CD1c-positive myeloid dendritic cell (primary cell): ENCODE measurements at regions not wholly inside any gene's neighbourhood (a gene's known extent, or its start where the extent isn't known, plus 50 kb on each side); places are given as distances from the start of the nearest gene placed in this dataset.

Experiments
- DNase-seq: peaks from one replicate; pipeline ENCODE4 v3.0.0-alpha.2; 2016; ENCODE audit errors: extremely low spot score

- no peak for DNase-seq
Measured at GRCh38 chr1:63119575-63120155, 202.7 kb upstream of the FOXD3 start.

- DNase-seq = no peak
Measured at GRCh38 chr1:63122079-63122478, 200.3 kb upstream of the FOXD3 start.

- DNase-seq = no peak
Measured at GRCh38 chr1:63124666-63125191, 197.6 kb upstream of the FOXD3 start.

- DNase-seq = no peak
Measured at GRCh38 chr1:63126104-63126503, 196.3 kb upstream of the FOXD3 start.

GRCh38 chr1:63127376-63127775 is 195.0 kb upstream of the FOXD3 start:
- no peak for DNase-seq

- no peak for DNase-seq
Measured at GRCh38 chr1:63128556-63128955, 193.8 kb upstream of the FOXD3 start.

GRCh38 chr1:63129184-63129583 is 193.2 kb upstream of the FOXD3 start:
- no peak for DNase-seq

GRCh38 chr1:63129855-63130254 is 192.5 kb upstream of the FOXD3 start:
- DNase-seq = no peak

GRCh38 chr1:63134501-63135173 is 187.7 kb upstream of the FOXD3 start:
- no peak for DNase-seq

GRCh38 chr1:63135174-63135512 is 187.2 kb upstream of the FOXD3 start:
- DNase-seq = no peak

GRCh38 chr1:63135801-63136200 is 186.6 kb upstream of the FOXD3 start:
- DNase-seq = no peak

GRCh38 chr1:63142001-63142400 is 180.4 kb upstream of the FOXD3 start:
- DNase-seq = no peak

GRCh38 chr1:63143482-63143881 is 178.9 kb upstream of the FOXD3 start:
- no peak for DNase-seq

GRCh38 chr1:63147783-63148182 is 174.6 kb upstream of the FOXD3 start:
- DNase-seq = no peak

- DNase-seq = no peak
Measured at GRCh38 chr1:63148825-63149645, 173.3 kb upstream of the FOXD3 start.

- no peak for DNase-seq
Measured at GRCh38 chr1:63152572-63152971, 169.8 kb upstream of the FOXD3 start.

GRCh38 chr1:63155437-63155836 is 166.9 kb upstream of the FOXD3 start:
- DNase-seq = no peak

- no peak for DNase-seq
Measured at GRCh38 chr1:63157085-63157484, 165.3 kb upstream of the FOXD3 start.

- no peak for DNase-seq
Measured at GRCh38 chr1:63169057-63169456, 153.3 kb upstream of the FOXD3 start.

GRCh38 chr1:63173161-63173560 is 149.2 kb upstream of the FOXD3 start:
- DNase-seq = no peak

- DNase-seq = no peak
Measured at GRCh38 chr1:63189677-63190076, 132.7 kb upstream of the FOXD3 start.

- no peak for DNase-seq
Measured at GRCh38 chr1:63190171-63190570, 132.2 kb upstream of the FOXD3 start.

GRCh38 chr1:63198871-63199394 is 123.4 kb upstream of the FOXD3 start:
- no peak for DNase-seq
